ENCODE measurements at regions not wholly inside any gene's neighbourhood (a gene's known extent, or its start where the extent isn't known, plus 50 kb on each side); places are given as distances from the start of the nearest gene placed in this dataset.

DNA sequence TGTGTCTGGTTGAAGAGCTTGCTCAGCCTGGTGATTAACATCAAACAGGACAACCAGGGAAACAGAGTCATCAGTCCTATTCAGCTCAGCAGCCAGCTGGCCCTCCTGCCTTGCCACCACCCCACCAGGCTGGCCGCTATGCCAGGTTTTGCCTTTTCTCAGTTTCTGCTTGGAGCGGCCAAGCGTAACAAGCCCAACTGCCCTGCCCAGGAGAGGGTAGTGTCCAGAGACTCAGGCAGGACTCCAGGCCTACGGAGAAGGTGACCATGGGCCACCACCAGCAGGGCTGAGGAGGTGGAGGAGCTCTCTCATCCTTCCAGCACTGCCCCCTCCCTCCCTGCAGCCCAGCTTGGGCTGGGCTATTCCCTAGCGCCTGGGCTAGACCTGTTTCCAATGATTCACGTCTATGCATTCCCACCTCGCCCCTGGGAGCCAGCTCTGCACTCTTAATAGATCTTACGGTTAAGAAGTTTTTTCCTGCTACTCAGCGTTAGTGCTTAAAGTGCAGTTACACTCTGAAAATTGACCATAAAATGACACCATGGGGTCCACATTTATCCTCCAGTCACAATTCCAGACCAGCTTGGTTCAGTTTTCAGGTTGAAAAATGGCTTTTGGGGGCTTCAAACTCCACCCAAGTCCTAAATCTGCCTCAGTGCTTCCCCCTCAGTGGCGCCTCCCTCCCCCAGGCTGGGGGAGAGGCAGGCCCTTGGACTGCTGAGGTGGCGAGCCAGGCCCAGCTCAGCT lies 124.0 kb upstream of the PJA1 start:
- Histone ChIP-seq H3K27me3 (no peaks in the 10 kb centered on the region), H3K9me3 (no peaks in the 10 kb centered on the region), H3K27ac (no peak overlapping the region), H3K9ac (ENCODE audit: low read depth in 2 of 2, low read length in 2 of 2) (no peak overlapping the region), H3K4me1 (no peaks in the 10 kb centered on the region), H3K36me3 (no peaks in the 10 kb centered on the region), H3K4me3 (no peak overlapping the region)
- no peak for DNase-seq
- no peak for TF ChIP-seq CTCF (IDR thresholded peaks at IDR 0.05)
- intact Hi-C loops (cut with DNase I) = loop anchor here (10.0 kb wide), 2 partner anchors 154 to 554 kb away; no protein-coding TSS in a partner anchor

DNA sequence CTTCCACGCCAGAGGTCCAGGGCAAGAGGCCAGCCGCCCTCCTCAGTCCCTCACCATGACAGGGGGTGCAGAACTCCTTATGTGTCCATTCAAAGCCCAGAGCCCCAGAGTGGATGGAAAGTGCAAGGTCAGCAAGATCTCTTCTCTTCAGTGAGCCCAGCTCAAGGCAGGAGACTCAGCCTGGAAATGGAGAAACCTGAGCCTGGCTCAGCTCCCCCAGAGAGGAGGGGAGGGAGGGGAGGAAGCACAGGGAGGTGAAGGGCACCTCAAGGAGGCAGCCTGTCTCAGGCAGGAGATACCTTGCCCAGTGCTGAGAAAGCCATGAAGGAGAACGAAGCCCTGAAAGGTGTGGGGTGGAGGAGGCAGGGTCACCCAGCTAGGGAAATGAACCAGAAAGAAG lies 121.8 kb upstream of the PJA1 start:
- intact Hi-C loops (cut with DNase I) = loop anchor here (10.0 kb wide), 2 partner anchors 152 to 552 kb away; no protein-coding TSS in a partner anchor
- Histone ChIP-seq H3K36me3 (no peaks in the 10 kb centered on the region), H3K4me3 (no peak overlapping the region), H3K27ac (no peak overlapping the region), H3K27me3 (no peaks in the 10 kb centered on the region), H3K4me1 (no peaks in the 10 kb centered on the region), H3K9me3 (no peaks in the 10 kb centered on the region), H3K9ac (ENCODE audit: low read depth in 2 of 2, low read length in 2 of 2) (no peak overlapping the region)
- TF ChIP-seq CTCF (IDR thresholded peaks at IDR 0.05) = no peak
- no peak for DNase-seq

- intact Hi-C loops (cut with DNase I) = loop anchor here (10.0 kb wide), 2 partner anchors 152 to 552 kb away; no protein-coding TSS in a partner anchor
- no peaks in the 10 kb centered on the region for H3K4me1 ChIP-seq
- no peak overlapping the region for H3K27ac ChIP-seq
- no peaks in the 10 kb centered on the region for H3K36me3 ChIP-seq
- no peaks in the 10 kb centered on the region for H3K27me3 ChIP-seq
- TF ChIP-seq CTCF (IDR thresholded peaks at IDR 0.05) = no peak
- H3K4me3 ChIP-seq = no peak overlapping the region
- H3K9ac ChIP-seq (ENCODE audit: low read depth in 2 of 2, low read length in 2 of 2) = no peak overlapping the region
- H3K9me3 ChIP-seq = no peaks in the 10 kb centered on the region
- no peak for DNase-seq
These were observed 121.3 kb upstream of the PJA1 start for GRCh38 chrX:69286565-69286906.

- peak; percentile 81 for TF ChIP-seq CTCF (IDR thresholded peaks at IDR 0.05)
- peak; percentile 63 for DNase-seq
- Histone ChIP-seq H3K9ac (ENCODE audit: low read depth in 2 of 2, low read length in 2 of 2) (peak overlapping the region in 1 of 2 donors; percentile 6), H3K4me1 (no peaks in the 10 kb centered on the region), H3K9me3 (no peaks in the 10 kb centered on the region), H3K27ac (no peak overlapping the region), H3K27me3 (no peaks in the 10 kb centered on the region), H3K4me3 (peak overlapping the region; percentile 23), H3K36me3 (no peaks in the 10 kb centered on the region)
- intact Hi-C loops (cut with DNase I) = loop anchor here (10.0 kb wide), 2 partner anchors 151 to 551 kb away; no protein-coding TSS in a partner anchor
These were observed 120.8 kb upstream of the PJA1 start for GRCh38 chrX:69285881-69286564.

GRCh38 chrX:69285401-69285877 lies 120.2 kb upstream of the PJA1 start:
- no peaks in the 10 kb centered on the region for H3K9me3 ChIP-seq
- intact Hi-C loops (cut with DNase I) = loop anchor here (10.0 kb wide), 2 partner anchors 151 to 551 kb away; no protein-coding TSS in a partner anchor

More at GRCh38 chrX:69285401-69285877, 120.2 kb upstream of the PJA1 start:
- TF ChIP-seq CTCF (IDR thresholded peaks at IDR 0.05) = no peak
- peak overlapping the region in 1 of 2 donors; percentile 6 for H3K9ac ChIP-seq (ENCODE audit: low read depth in 2 of 2, low read length in 2 of 2)
- H3K4me1 ChIP-seq = no peaks in the 10 kb centered on the region
- DNase-seq = peak; percentile 27
- no peak overlapping the region for H3K27ac ChIP-seq
- peak overlapping the region; percentile 23 for H3K4me3 ChIP-seq
- no peaks in the 10 kb centered on the region for H3K27me3 ChIP-seq
- no peaks in the 10 kb centered on the region for H3K36me3 ChIP-seq

All from colonic mucosa (tissue), 4 donors.